Liver (tissue), 8 donors: ENCODE measurements at regions not wholly inside any gene's neighbourhood (a gene's known extent, or its start where the extent isn't known, plus 50 kb on each side); places are given as distances from the start of the nearest gene placed in this dataset.
"Not testable (repeated sequence)": the region's sequence is repeated elsewhere in the genome, so short reads cannot be mapped to it uniquely, and the experiment has no call there.

Experiments used
- DNase-seq: peaks from one replicate; pipeline ENCODE4 v3.0.0-alpha.2; 2017; ENCODE audit warnings: low spot score
- H3K27ac ChIP-seq, 2 donors: one replicate each; pipeline ENCODE4 v1.7.0; 2013; ENCODE audit warnings: inconsistent platforms in 2 of 2, low read length in 2 of 2, control low read depth in 1 of 2, low read depth in 1 of 2, mild to moderate bottlenecking in 1 of 2
- H3K27me3 ChIP-seq, 4 donors: one replicate each; pipeline versions ENCODE4 v1.6.1 to v1.7.0; 2013; ENCODE audit warnings: low read length in 3 of 4, inconsistent platforms in 1 of 4, mild to moderate bottlenecking in 1 of 4, moderate library complexity in 1 of 4; ENCODE audit not compliant: control insufficient read depth in 4 of 4, insufficient read depth in 4 of 4
- H3K36me3 ChIP-seq, 4 donors: one replicate each; pipeline versions ENCODE4 v1.6.1 to v1.7.0; 2013; ENCODE audit warnings: low read length in 3 of 4, mild to moderate bottlenecking in 3 of 4, low read depth in 1 of 4, moderate library complexity in 1 of 4; ENCODE audit not compliant: control insufficient read depth in 4 of 4, insufficient read depth in 3 of 4
- H3K4me1 ChIP-seq, 4 donors: one replicate each; pipeline versions ENCODE4 v1.6.1 to v1.7.0; 2013; ENCODE audit warnings: low read length in 3 of 4, mild to moderate bottlenecking in 3 of 4, moderate library complexity in 1 of 4; ENCODE audit not compliant: control insufficient read depth in 4 of 4, insufficient read depth in 4 of 4
- H3K4me3 ChIP-seq, 3 donors: one replicate each; pipeline versions ENCODE4 v1.6.1 to v1.7.0; 2013; ENCODE audit warnings: low read length in 3 of 3, control low read depth in 1 of 3, low read depth in 1 of 3, mild to moderate bottlenecking in 1 of 3
- H3K9ac ChIP-seq, 2 donors: one replicate each; pipeline ENCODE4 v1.7.0; 2013; ENCODE audit warnings: low read length in 2 of 2, mild to moderate bottlenecking in 2 of 2, moderate library complexity in 2 of 2, control low read depth in 1 of 2, low read depth in 1 of 2
- H3K9me3 ChIP-seq, 4 donors: one replicate each; pipeline versions ENCODE4 v1.6.1 to v1.7.0; 2013; ENCODE audit warnings: low read length in 3 of 4; ENCODE audit not compliant: control insufficient read depth in 4 of 4
- CTCF ChIP-seq: fragments of 150-350 bp; IDR thresholded peaks from 2 replicates; pipeline ENCODE4 v1.5.1; 2017; ENCODE audit warnings: improper control_type of control experiment, low read depth, low read length; ENCODE audit not compliant: missing input control
- EGR1 ChIP-seq, 2 donors: IDR thresholded peaks; 2 replicates each; pipeline ENCODE4 v1.6.1; 2016 to 2018; ENCODE audit warnings: antibody characterized with exemption in 2 of 2, low read depth in 2 of 2
- FOXA1 ChIP-seq: IDR thresholded peaks from 2 replicates; pipeline ENCODE4 v1.6.1; 2016; ENCODE audit warnings: antibody characterized with exemption
- FOXA2 ChIP-seq: IDR thresholded peaks from 2 replicates; pipeline ENCODE4 v1.6.1; 2016; ENCODE audit warnings: antibody characterized with exemption
- GABPA ChIP-seq, 2 donors: IDR thresholded peaks in 1 of 2; conservative IDR thresholded peaks in 1 of 2; 2 replicates each; pipeline ENCODE4 v1.6.1; 2016; ENCODE audit warnings: antibody characterized with exemption in 2 of 2, mild to moderate bottlenecking in 1 of 2, moderate library complexity in 1 of 2
- HNF4G ChIP-seq: IDR thresholded peaks from 2 replicates; pipeline ENCODE4 v1.6.1; 2016; ENCODE audit warnings: antibody characterized with exemption
- JUND ChIP-seq, 2 donors: IDR thresholded peaks; 2 replicates each; pipeline ENCODE4 v1.6.1; 2016; ENCODE audit warnings: antibody characterized with exemption in 2 of 2
- NR2F2 ChIP-seq: IDR thresholded peaks from 2 replicates; pipeline ENCODE4 v1.6.1; 2016; ENCODE audit warnings: antibody characterized with exemption
- RXRA ChIP-seq, 2 donors: IDR thresholded peaks; 2 replicates each; pipeline ENCODE4 v1.6.1; 2017 to 2018; ENCODE audit warnings: antibody characterized with exemption in 2 of 2, mild to moderate bottlenecking in 1 of 2
- SP1 ChIP-seq: IDR thresholded peaks from 2 replicates; pipeline ENCODE4 v1.6.1; 2018; ENCODE audit warnings: antibody characterized with exemption, mild to moderate bottlenecking
- TAF1 ChIP-seq: conservative IDR thresholded peaks from 2 replicates; pipeline ENCODE4 v1.6.1; 2016; ENCODE audit warnings: antibody characterized with exemption, mild to moderate bottlenecking
- YY1 ChIP-seq: IDR thresholded peaks from 2 replicates; pipeline ENCODE4 v1.6.1; 2016; ENCODE audit warnings: antibody characterized with exemption, mild to moderate bottlenecking
- ZBTB33 ChIP-seq: IDR thresholded peaks from 2 replicates; pipeline ENCODE4 v1.6.1; 2016; ENCODE audit warnings: antibody characterized with exemption
- WGBS: extraction: QIAGEN DNeasy Blood & Tissue Kit; methylation state at CpG from one replicate; pipeline ENCODE4 v1.1.7; 2013; 5-methylcytosine and 5-hydroxymethylcytosine counted together
- TF ChIP-seq, protein P1 (sequence below): IDR thresholded peaks from 2 replicates; pipeline ENCODE4 v1.6.1; 2016; ENCODE audit warnings: antibody characterized with exemption, mild to moderate bottlenecking
- TF ChIP-seq, protein P2 (sequence below): IDR thresholded peaks from 2 replicates; pipeline ENCODE4 v1.6.1; 2016; ENCODE audit warnings: antibody characterized with exemption
- TF ChIP-seq, protein P3 (sequence below): IDR thresholded peaks from 2 replicates; pipeline ENCODE4 v1.6.1; 2016; ENCODE audit warnings: antibody characterized with exemption
- donor health status: healthy.
- donor health status: healthy.
- donor health status: healthy.
- donor health status: healthy.
- donor health status: healthy.

DNA sequence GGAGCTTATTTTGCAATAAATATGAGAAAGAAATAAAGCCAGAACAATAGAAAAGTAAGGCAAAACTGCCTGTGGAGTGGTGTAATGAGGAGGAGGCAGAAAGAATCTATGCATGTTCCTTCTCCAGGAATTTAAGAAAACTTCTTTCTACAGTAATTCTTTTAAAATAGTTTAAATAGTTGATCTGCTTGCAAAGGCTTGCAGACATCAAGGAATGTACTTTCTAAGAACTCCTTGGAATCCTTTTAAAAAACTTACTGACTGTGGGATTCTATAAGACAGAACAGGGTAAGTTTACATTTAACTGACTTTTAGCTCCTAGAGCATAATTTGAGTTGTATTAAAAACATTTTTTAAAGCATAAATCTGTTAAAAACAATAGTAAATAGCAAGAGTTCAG is 63.2 kb upstream of the ALB start:
- DNase-seq = no peak
- no peak overlapping the region for H3K4me3 ChIP-seq
- H3K27ac ChIP-seq = no peak overlapping the region
- no peaks in the 10 kb centered on the region for H3K27me3 ChIP-seq
- TF ChIP-seq YY1 (no peak), NR2F2 (no peak), JUND (IDR thresholded peaks at IDR 0.05) (no peak), HNF4G (no peak), CTCF (no peak), EGR1 (IDR thresholded peaks at IDR 0.05; ENCODE audit: low read depth in 2 of 2) (no peak)
- TF ChIP-seq, protein P1, sequence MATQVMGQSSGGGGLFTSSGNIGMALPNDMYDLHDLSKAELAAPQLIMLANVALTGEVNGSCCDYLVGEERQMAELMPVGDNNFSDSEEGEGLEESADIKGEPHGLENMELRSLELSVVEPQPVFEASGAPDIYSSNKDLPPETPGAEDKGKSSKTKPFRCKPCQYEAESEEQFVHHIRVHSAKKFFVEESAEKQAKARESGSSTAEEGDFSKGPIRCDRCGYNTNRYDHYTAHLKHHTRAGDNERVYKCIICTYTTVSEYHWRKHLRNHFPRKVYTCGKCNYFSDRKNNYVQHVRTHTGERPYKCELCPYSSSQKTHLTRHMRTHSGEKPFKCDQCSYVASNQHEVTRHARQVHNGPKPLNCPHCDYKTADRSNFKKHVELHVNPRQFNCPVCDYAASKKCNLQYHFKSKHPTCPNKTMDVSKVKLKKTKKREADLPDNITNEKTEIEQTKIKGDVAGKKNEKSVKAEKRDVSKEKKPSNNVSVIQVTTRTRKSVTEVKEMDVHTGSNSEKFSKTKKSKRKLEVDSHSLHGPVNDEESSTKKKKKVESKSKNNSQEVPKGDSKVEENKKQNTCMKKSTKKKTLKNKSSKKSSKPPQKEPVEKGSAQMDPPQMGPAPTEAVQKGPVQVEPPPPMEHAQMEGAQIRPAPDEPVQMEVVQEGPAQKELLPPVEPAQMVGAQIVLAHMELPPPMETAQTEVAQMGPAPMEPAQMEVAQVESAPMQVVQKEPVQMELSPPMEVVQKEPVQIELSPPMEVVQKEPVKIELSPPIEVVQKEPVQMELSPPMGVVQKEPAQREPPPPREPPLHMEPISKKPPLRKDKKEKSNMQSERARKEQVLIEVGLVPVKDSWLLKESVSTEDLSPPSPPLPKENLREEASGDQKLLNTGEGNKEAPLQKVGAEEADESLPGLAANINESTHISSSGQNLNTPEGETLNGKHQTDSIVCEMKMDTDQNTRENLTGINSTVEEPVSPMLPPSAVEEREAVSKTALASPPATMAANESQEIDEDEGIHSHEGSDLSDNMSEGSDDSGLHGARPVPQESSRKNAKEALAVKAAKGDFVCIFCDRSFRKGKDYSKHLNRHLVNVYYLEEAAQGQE = no peak
- TF ChIP-seq, protein P2, sequence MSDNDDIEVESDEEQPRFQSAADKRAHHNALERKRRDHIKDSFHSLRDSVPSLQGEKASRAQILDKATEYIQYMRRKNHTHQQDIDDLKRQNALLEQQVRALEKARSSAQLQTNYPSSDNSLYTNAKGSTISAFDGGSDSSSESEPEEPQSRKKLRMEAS = no peak
- H3K9me3 ChIP-seq = no peaks in the 10 kb centered on the region
- peaks cover 5 to 39% (median 25%) of the 10 kb centered on the region in 4 donors for H3K4me1 ChIP-seq
- H3K36me3 ChIP-seq = no peaks in the 10 kb centered on the region
- no peak overlapping the region for H3K9ac ChIP-seq

DNA sequence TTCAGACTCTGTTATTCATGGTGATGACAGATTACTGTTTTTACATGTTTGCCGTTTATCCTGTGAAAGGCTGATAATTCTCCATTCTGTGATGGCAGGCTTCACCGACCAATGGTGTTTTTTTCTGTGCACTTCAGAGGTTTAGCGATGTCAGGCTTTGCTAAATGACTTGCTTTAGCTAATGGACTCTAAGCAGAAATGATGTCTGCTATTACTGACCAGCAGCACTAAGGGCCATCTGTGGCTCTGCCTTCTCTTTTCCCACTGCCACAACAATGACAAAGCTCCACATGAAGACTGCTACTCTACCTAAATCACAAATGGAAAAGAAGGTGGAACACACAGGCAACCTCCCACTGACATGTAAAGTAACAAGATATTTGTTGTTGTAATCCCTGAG is 68.4 kb upstream of the ALB start:
- 87% methylated on average over 3 of the region's 3 CpGs for WGBS
- peaks cover 0 to 2% (median 0%) of the 10 kb centered on the region in 4 donors for H3K36me3 ChIP-seq
- peaks cover 5 to 16% (median 14%) of the 10 kb centered on the region in 4 donors for H3K4me1 ChIP-seq
- no peak overlapping the region for H3K4me3 ChIP-seq
- no peak overlapping the region for H3K9ac ChIP-seq
- H3K27me3 ChIP-seq = no peaks in the 10 kb centered on the region
- no peaks in the 10 kb centered on the region for H3K9me3 ChIP-seq
- TF ChIP-seq, protein P3, sequence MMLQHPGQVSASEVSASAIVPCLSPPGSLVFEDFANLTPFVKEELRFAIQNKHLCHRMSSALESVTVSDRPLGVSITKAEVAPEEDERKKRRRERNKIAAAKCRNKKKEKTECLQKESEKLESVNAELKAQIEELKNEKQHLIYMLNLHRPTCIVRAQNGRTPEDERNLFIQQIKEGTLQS = no peak
- TF ChIP-seq FOXA1 (no peak), GABPA (IDR thresholded peaks at IDR 0.05 in 1 of 2, conservative IDR thresholded peaks at IDR 0.05 in 1 of 2) (no peak), HNF4G (no peak), SP1 (no peak), RXRA (IDR thresholded peaks at IDR 0.05) (no peak), YY1 (no peak), TAF1 (no peak), EGR1 (IDR thresholded peaks at IDR 0.05; ENCODE audit: low read depth in 2 of 2) (no peak), FOXA2 (no peak), NR2F2 (no peak), JUND (IDR thresholded peaks at IDR 0.05) (no peak), ZBTB33 (no peak)
- TF ChIP-seq, protein P2 = no peak
- TF ChIP-seq, protein P1 = no peak
- no peak for DNase-seq
- no peak overlapping the region for H3K27ac ChIP-seq

GRCh38 chr4:73332012-73332411 is 72.1 kb upstream of the ALB start:
- H3K4me3 ChIP-seq, H3K9ac ChIP-seq, H3K4me1 ChIP-seq, DNase-seq, H3K27me3 ChIP-seq, H3K36me3 ChIP-seq, H3K27ac ChIP-seq, H3K9me3 ChIP-seq: not testable (repeated sequence)
- 97% methylated on average over 2 of the region's 2 CpGs for WGBS
